HG03175 (cell line): ENCODE measurements at regions not wholly inside any gene's neighbourhood (a gene's known extent, or its start where the extent isn't known, plus 50 kb on each side); places are given as distances from the start of the nearest gene placed in this dataset.

Experiments
- ATAC-seq: cut with Tn5 transposase; IDR thresholded peaks from one replicate; pipeline ENCODE4 v1.9.1; 2021; ENCODE audit warnings: mild to moderate bottlenecking, moderate library complexity; ENCODE audit not compliant: unreplicated experiment

DNA sequence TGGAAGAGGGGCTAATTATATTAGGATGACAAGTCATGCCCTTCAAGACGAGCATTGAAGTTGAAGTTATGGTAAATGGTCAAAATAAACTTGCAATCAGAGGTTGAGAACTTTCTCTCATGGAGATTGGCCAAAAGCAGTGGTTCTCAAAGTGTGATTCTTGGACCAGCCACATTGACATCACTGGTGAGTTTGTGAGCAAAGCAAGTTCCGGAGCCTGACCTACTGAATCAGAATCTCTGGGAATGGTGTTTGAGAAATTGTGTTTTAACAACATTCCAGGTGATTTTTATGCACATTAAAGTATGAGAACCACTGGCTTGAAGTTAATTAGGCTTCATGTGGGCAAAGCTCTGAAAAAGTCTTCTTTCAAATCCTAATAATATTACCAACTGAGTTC is 403.5 kb downstream of the ZSWIM6 start:
- no peak for ATAC-seq

DNA sequence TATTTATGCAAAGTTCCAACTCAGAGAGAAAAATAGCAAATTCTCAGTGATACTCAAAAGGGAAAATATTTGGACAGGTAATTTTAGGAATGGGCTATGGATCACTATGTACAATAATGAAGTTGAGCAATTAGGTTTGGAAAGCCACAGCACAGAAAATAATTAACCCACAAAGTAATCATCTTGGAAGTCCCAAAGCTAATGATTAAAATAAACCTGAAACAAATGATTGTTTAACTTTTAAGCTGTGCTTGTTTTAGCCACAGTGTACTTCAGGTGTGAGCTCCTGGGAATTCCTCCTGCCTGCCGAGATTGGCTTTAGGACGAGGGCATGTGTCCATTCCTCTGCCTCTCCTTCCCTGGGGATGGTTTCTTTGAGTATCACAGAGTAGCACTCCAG is 403.9 kb downstream of the ZSWIM6 start:
- ATAC-seq = no peak

DNA sequence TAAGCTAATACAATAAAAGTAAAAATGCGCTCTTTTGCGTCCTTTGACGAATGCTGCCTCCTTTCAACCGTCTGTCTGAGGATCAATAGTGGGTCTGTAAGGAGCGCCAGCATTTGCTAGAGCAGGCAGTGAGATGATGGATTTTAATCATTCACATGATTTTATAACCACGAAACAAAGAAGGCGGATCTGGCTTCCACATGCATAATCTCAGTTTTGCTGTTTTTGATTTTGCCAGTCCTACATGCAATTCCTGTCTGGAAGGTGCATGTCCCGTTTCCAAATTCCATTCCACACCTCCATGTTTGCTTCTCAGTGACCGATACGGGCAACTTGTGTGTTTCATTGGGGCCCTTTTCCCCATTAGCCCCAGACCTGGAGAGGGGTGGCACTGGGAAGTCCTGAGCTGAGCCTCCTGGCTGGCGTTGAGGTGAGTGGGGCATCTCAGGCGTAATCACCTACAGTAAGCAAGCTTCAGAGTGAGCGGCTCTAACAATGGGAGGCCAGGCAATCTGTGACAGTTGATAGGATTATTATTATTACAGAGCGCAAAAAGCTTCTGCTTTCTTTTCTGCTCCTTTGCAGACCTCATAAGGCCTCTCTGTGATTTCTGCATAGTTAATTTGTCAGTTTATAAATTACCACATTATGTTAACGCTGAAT is 405.4 kb downstream of the ZSWIM6 start:
- no peak for ATAC-seq

DNA sequence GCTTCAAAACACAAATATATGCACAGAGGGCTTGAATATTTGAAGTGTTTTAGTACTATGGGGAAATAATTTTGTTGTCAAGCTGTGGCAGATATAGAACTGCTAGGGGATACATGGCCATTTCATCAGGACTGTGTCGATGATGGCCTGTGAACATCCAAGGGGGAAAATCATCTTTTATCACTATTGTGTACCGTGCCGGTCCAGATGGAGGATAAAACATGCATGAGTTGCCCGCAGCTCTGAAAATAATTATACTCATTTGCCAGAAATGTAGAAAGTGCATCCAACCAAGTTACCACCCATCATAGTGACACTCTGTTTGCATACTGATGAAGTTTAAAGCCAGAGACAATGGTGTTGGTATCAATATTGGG is 405.9 kb downstream of the ZSWIM6 start:
- ATAC-seq = no peak

DNA sequence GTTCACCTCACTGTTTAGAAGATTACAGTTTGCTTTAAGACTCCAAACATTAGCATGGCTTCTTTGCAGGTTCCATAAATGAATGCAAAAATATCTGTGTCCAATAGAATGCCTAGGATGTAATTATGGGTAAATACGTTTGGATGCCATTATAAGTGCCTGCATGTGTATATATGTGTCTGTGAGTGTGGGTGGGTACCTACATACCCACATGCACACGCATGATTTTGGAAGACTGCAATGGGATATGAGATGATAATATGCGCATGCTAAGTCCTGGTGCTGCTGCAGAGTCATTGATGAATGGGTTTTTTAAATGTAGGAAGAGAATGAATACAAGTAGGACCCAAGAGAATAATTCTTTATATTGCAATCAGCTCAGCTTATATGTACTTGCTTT is 406.4 kb downstream of the ZSWIM6 start:
- no peak for ATAC-seq

DNA sequence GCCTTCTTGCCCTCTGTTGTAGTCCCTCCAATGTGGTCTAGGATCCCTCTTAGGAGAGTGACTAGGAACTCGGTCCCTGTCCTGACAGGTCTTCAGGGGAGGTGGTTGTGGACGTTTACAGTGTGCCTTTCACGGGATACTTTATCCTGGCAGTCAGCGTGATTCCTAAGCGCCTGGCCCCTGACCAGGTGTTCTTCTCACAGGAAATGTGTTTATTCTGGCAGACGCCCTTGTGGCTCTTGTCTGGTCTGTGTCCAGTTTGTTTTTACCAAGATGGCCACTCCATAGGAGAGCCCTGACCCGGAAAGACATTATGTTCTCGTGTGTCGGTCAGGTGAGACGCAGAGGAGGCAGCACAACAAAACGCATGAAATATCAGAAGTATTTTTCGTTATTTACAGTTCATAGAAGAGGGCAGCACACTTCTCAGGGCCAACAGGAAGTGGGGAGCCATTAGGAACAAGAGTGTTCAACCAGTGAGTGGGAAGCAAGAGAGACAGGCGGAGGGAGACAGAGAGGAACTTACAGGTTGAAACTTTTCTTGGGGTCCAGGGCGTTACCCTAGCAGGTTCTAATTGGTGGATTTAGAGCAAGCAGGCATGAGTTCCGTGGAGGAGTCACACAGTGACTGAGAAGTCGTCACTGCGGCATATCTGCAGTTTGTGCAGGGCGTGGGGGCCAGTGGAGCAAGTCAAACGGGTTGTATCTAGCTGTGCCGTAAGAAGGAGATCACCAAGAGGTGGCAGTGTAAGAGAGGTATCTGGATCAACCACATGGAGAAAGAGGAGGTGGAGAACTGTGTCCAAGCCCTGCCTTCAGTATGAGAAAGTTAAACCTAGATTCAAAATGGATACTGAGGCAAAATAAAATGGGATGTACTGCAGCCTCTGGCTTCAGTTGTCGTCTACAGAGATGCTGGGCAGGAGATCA is 412.9 kb downstream of the ZSWIM6 start:
- ATAC-seq = no peak

DNA sequence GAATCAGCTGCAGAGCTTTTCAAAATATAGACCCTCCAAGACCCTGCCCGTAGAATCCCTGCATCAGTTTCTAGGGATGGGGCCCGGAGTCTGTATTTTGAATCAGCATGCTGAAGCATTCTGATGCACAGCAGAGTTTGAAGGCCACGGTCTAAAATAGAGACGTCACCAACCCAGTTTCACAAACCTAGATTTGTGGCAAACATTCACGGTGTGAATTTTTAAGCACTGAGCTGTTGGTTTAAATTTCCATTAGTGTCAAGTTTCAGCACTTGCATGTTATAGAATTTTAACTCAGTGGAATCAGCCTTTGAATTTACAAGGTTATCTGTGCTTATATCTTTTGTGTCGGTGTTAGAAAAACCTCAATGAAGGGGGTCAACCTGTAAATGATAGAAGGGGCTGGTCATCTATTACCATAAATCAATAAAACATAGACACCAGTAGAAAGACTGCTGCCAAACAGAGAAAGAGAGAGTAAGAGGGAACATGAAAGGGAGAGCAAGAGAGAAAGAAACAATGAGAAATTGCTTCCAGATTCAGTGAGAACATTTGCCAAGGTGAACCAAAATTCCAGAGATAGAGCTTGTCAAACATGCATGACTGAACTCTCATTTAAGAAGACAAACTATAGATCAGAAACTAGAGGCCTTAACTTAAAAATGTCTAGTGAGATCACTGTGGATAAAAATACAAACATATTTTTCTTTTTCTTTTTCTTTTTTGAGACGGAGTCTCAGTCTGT is 414.9 kb downstream of the ZSWIM6 start:
- no peak for ATAC-seq

DNA sequence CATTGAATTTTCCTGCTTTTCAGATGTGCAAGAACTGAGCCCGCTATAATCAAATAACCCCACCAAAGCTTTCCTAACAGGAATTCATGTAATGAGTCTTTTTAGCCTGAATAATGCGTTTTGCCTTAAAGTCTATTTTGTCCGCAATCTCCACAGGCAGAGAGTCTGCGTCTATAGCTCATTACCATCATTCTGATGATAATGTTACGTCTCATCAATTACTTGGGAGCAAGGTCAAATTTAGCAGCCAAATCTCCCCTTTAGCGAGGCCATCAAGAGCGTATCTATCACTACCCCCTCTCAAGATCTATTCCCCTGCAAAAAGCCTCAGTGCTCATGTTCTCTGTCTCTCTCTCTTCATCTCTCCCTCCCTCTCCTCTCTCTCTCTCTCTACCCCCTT is 416.1 kb downstream of the ZSWIM6 start:
- ATAC-seq = no peak

DNA sequence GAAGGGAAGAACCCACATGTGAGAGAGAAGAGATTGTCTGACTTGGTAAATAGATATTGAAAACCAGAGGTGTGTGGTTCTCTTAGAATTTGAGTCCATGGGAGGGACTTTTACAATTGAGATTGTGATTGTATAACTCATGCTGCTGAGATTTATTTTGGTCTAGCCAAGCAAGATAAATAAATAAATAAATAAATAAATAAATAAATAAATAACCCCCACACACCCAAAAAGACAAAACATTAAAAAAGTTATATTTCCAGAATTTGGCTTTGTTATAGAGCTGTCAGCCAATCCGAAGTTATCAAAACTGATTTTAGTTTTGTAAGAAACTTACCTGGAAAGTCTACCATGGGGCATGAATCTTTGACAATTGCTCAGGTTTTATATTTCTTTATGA is 416.6 kb downstream of the ZSWIM6 start:
- no peak for ATAC-seq

DNA sequence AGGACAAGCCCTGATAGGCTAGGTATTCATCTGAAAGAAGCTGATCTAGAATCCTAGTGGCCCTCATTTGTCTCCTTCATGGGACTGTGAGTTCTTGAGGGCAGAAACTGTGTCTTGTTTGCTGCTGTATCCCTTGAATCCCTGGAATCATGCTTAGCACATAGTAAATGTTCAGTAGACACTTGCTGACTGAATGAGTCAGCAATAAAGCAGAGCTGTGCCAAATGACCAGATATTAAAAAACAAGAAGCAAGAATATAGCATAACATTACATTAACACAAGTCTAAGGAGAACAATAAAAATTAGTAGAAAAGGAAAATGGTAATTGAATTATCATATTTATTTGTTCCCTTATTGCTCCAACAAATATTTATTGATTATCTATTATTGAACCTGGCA is 420.5 kb downstream of the ZSWIM6 start:
- no peak for ATAC-seq

DNA sequence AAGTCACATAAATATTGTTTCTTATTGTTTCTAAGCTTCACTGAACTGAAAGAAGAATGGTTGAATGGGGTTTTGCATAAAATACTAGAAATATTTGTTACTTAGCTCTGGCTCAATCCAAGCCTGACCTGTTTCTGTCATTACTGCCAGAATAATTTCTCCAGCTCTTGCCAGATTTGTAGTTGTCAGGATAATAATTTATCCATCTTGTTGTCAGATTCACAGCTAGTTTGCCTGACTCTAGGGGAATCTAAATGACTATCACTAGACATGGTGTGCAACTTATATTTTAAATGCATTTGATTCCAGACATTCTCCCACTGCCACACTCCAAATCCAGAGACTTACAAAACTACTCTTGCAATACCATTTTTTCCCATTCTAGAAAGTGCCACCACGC is 422.7 kb downstream of the ZSWIM6 start:
- no peak for ATAC-seq

DNA sequence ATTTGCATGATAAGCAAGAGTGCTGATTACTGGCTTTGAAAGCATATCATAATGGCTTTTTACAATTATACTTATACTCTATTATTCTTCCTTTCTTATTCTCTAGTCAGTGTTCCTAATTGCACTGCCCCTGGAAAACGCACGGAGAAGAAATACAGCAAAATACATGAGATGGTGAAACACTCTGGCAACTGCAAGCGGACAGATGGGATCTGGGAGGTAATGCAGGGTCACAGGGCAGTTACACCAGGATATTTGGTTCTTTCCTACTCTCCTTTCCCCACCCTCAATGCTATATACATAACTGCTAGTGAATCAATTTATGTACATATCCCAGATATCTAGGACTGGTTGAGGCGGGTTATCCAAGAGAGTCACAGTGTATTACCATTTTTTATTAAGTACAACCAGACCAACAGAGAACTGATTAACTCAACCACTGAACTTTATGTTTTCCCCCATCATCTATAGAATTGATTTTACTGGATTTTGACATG is 423.7 kb downstream of the ZSWIM6 start:
- no peak for ATAC-seq

DNA sequence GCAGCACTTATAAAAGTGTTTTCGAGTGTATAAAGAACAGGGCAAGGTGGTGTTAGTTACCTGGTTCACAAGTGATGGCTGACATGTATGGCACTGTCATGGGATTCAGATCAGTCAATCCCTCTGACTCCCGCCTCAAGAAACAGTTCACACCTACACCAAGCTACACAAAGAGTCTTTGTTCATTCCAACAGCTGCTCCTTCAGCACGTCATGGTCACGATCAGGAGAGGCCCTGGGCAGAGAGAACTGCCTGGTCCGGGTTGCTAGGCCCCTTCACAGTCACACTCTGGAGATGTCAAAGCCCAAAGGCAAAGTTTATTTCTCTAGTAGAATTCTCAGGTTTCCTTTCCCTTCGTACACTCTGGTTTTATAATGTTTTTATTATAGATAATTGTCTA is 426.7 kb downstream of the ZSWIM6 start:
- ATAC-seq = no peak

DNA sequence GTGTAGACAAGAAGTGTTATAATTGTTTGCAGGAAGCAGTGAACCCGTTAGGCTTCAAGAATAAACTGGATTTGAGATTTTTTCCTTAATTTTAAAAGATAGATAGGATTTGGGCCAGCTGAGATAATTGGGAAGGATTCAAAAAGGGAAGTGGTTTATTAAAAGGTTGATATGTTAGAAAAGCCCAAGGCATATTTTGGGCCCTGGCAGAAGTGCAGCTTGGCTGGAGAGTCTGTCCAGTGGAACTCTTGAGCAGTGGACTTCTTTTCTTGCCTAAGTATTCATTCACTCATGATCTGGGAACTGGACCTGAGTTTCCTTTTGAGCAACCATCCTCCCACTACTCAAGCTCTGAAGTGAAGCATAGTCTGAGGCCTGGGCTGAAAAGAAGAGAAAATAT is 433.4 kb downstream of the ZSWIM6 start:
- no peak for ATAC-seq

DNA sequence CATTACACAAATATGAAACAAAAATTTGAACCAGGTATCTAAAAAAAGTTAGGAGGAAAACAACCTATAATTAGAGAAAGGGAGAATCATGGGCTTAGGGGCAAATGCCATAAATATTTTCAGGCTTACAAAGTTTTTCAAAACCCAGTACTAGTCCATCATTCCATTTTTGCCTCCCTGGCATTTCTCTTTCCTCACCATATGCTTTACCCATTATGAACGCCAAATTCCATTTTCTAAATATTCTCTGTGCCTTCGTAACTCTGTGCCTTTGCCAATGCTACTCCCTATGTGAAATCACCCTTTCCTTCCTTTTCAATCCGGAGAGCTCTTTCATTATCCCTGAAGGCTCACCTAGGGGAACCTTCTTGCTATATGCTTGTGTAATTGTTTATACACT is 434.1 kb downstream of the ZSWIM6 start:
- no peak for ATAC-seq

DNA sequence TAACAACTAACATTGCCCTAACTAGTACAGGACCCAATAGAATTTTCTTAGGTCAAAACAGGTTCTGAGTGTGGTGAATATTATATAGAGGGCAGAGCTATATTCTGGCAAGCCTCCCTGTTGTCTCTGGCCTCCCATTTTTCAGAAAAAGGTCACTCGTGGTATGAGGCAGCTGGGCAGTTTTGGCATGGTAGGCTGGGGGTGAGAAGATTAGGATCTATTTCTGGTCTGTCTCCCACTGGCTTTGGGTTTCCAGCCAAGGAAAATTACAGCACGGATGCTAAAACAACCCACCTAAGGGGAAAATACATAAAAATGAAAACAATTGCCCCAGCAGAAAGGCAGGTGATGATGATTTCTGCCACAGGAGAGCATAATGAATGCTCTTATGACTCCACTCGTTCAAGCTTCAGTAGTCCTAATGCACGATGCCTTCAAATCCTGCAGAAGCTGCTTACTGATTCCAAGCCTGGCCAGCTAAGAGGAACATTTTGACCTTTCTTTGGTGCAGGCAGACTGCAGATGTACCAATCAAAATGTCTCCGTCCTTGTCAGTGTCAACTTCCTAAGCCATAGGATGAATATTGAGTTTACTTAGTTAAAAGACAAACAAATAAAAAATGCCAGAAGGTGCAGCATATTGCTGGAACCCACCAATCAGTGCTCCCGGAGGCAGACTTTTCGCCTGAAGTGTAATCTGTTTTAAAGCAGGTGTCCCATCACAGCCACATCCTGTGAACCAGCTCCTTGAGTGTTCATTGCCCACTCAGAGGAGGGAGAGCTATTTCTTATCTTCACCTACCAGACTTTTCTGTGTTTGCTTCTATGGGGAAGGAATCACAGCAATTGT is 435.4 kb downstream of the ZSWIM6 start:
- no peak for ATAC-seq

DNA sequence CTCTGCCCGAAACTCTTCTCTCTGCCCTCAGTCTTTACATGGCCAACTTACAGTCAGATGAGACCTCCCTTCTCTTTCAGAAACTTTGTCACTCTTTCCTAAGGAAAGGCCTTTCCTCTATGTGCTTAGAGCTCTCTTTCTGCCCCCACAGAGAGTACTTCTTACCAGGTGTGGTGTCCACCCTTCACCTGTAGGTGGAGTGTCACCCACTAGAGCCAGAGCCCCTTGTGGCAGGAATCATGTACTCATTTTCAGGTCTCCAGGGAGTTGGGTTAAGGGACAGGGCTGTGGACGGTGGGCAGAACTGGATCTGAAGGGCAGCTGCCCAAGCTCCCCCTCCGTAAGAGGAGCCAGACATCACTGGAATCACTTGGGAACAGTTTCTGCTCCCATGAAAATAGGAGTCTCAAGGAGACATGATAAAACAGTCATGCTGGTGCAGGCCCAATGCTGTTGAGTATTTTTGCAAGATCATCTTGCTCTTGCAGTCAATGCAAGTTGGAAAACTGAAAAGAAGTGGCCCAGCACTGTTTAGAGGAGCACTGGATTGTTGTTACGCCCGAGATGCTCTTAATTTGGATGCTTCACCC is 436.7 kb downstream of the ZSWIM6 start:
- peak; percentile 99 for ATAC-seq

DNA sequence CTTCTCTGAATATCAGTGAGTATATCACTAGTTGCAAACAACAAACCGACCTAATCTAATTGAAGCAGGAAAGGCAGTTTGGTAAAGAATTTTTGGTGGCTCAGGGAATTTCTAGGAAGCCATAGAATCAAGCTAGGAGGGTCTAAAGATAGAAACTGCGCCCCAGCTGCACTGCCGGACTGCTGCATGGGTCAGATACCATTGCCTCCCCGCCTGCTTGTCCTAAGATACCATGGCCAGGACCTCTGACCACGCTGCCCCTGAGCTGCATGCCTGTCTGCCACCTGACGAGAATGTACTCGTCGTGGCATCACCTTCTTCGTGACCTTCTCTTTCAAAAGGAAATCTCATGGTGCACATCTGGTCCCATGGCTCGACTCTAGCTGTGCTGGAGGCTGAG is 439.0 kb downstream of the ZSWIM6 start:
- no peak for ATAC-seq

DNA sequence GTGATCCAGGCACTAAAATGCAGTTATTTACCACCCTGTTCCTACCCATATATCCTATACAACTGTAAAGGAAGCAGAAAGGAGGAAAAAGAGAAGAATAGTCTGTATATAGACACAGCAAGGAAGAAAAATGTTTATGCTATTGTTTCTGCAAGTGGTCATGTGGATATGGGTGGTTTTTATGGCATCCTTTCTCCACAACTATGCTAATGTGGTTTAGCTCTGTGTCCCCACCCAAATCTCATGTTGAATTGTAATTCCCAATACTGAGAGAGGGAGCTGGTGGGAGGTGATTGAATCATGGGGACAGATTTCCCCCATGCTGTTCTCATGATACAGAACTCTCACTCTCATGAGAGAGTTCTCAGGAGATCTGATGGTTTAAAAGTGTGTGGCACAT is 439.8 kb downstream of the ZSWIM6 start:
- no peak for ATAC-seq

DNA sequence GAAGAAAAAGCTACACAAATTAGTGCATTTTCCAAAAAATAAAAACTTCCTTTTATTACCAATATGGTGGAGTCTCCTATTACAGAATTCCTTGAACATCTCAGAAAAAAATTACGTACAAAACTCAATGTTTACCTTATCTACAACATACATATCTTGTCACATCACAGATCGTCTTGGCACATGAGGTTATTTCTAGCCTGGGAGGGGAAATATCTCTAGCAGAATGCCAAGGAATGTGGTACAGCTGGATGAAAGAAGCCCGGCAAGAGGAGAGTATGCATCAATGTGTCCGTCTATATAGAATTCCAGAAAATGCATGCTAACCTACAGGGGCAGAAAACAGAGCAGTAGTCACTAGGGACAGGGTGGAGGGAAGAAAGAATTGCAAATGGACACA is 443.8 kb downstream of the ZSWIM6 start:
- no peak for ATAC-seq
